Neural crest cell (in vitro differentiated cells): ENCODE measurements at regions not wholly inside any gene's neighbourhood (a gene's known extent, or its start where the extent isn't known, plus 50 kb on each side); places are given as distances from the start of the nearest gene placed in this dataset.

Experiments
- DNase-seq: peaks from one replicate; pipeline ENCODE4 v3.0.0; 2021; ENCODE audit warnings: low read depth, mixed read lengths, low spot score
- H3K27ac Mint-ChIP-seq: one replicate; pipeline ENCODE4 v1.8.0; 2021; ENCODE audit warnings: mild to moderate bottlenecking, mixed read lengths; ENCODE audit not compliant: unreplicated experiment
- H3K27me3 Mint-ChIP-seq: 2 replicates; pipeline ENCODE4 v1.8.0; 2021; ENCODE audit warnings: low read depth, mild to moderate bottlenecking, mixed read lengths
- H3K36me3 Mint-ChIP-seq: 2 replicates; pipeline ENCODE4 v1.8.0; 2021; ENCODE audit warnings: low read depth, mild to moderate bottlenecking, mixed read lengths
- H3K4me1 Mint-ChIP-seq: 2 replicates; pipeline ENCODE4 v1.8.0; 2021; ENCODE audit warnings: mixed read lengths
- H3K4me3 Mint-ChIP-seq: one replicate; pipeline ENCODE4 v1.8.0; 2021; ENCODE audit warnings: mild to moderate bottlenecking, mixed read lengths
- H3K9me3 Mint-ChIP-seq: 2 replicates; pipeline ENCODE4 v1.8.0; 2021; ENCODE audit warnings: mixed read lengths
- CTCF ChIP-seq: fragments of 200-600 bp; sonication (generic); conservative IDR thresholded peaks from 2 replicates; pipeline ENCODE4 v1.5.0; 2021; ENCODE audit warnings: antibody characterized with exemption, mild to moderate bottlenecking

- H3K4me1 Mint-ChIP-seq, result no peaks in the 10 kb centered on the region
- TF ChIP-seq CTCF, result no peak
- DNase-seq, result no peak
- H3K27ac Mint-ChIP-seq, result no peak overlapping the region
- no peak overlapping the region for H3K4me3 Mint-ChIP-seq
- H3K9me3 Mint-ChIP-seq, result peaks cover 4% of the 10 kb centered on the region
- H3K36me3 Mint-ChIP-seq, result no peaks in the 10 kb centered on the region
- H3K27me3 Mint-ChIP-seq, result no peaks in the 10 kb centered on the region
Observed at GRCh38 chr18:61216051-61216450, 117.2 kb upstream of the CDH20 start.

GRCh38 chr18:61222206-61222605 lies 111.0 kb upstream of the CDH20 start:
- no peaks in the 10 kb centered on the region for H3K4me1 Mint-ChIP-seq
- no peak overlapping the region for H3K27ac Mint-ChIP-seq
- peaks cover 2% of the 10 kb centered on the region for H3K27me3 Mint-ChIP-seq
- peaks cover 6% of the 10 kb centered on the region for H3K9me3 Mint-ChIP-seq
- H3K4me3 Mint-ChIP-seq, result no peak overlapping the region
- no peak for TF ChIP-seq CTCF
- DNase-seq, result no peak
- no peaks in the 10 kb centered on the region for H3K36me3 Mint-ChIP-seq

GRCh38 chr18:61225336-61225735 lies 107.9 kb upstream of the CDH20 start:
- peaks cover 6% of the 10 kb centered on the region for H3K9me3 Mint-ChIP-seq
- H3K27me3 Mint-ChIP-seq, result peaks cover 2% of the 10 kb centered on the region
- no peak overlapping the region for H3K27ac Mint-ChIP-seq
- no peaks in the 10 kb centered on the region for H3K36me3 Mint-ChIP-seq
- H3K4me3 Mint-ChIP-seq, result no peak overlapping the region
- no peak for TF ChIP-seq CTCF
- no peak for DNase-seq
- H3K4me1 Mint-ChIP-seq, result no peaks in the 10 kb centered on the region

GRCh38 chr18:61236356-61237057 lies 96.7 kb upstream of the CDH20 start:
- H3K27ac Mint-ChIP-seq, result no peak overlapping the region
- no peaks in the 10 kb centered on the region for H3K4me1 Mint-ChIP-seq
- peaks cover 2% of the 10 kb centered on the region for H3K9me3 Mint-ChIP-seq
- no peak for DNase-seq
- no peak for TF ChIP-seq CTCF
- no peaks in the 10 kb centered on the region for H3K36me3 Mint-ChIP-seq
- peaks cover 5% of the 10 kb centered on the region for H3K27me3 Mint-ChIP-seq
- no peak overlapping the region for H3K4me3 Mint-ChIP-seq

- H3K27me3 Mint-ChIP-seq, result peaks cover 5% of the 10 kb centered on the region
- no peak for TF ChIP-seq CTCF
- peaks cover 2% of the 10 kb centered on the region for H3K9me3 Mint-ChIP-seq
- no peak for DNase-seq
- H3K27ac Mint-ChIP-seq, result no peak overlapping the region
- H3K4me1 Mint-ChIP-seq, result no peaks in the 10 kb centered on the region
- H3K36me3 Mint-ChIP-seq, result no peaks in the 10 kb centered on the region
- no peak overlapping the region for H3K4me3 Mint-ChIP-seq
Observed at GRCh38 chr18:61237529-61237928, 95.7 kb upstream of the CDH20 start.
